ENCODE measurements at regions not wholly inside any gene's neighbourhood (a gene's known extent, or its start where the extent isn't known, plus 50 kb on each side); places are given as distances from the start of the nearest gene placed in this dataset.

GRCh38 chr1:209224886-209225285 is 358.6 kb upstream of the CAMK1G start:
- DNase-seq (ENCODE audit: low spot score in 2 of 2): no peak
- no peak for TF ChIP-seq CTCF (IDR thresholded peaks at IDR 0.05)
- no peak overlapping the region for H3K27ac ChIP-seq
- H3K9me3 ChIP-seq: no peaks in the 10 kb centered on the region
- no peaks in the 10 kb centered on the region for H3K36me3 ChIP-seq
- no peaks in the 10 kb centered on the region for H3K27me3 ChIP-seq
- no peaks in the 10 kb centered on the region for H3K4me1 ChIP-seq
- intact Hi-C loops (cut with DNase I): no loop called here
- no peak overlapping the region for H3K4me3 ChIP-seq

- DNase-seq (ENCODE audit: low spot score in 2 of 2): no peak
- Histone ChIP-seq H3K4me1 (no peaks in the 10 kb centered on the region), H3K27ac (no peak overlapping the region)
These were observed 356.3 kb upstream of the CAMK1G start for GRCh38 chr1:209227171-209227570.

GRCh38 chr1:209227941-209228340 is 355.6 kb upstream of the CAMK1G start:
- intact Hi-C loops (cut with DNase I): no loop called here
- H3K27ac ChIP-seq: no peak overlapping the region
- H3K36me3 ChIP-seq: no peaks in the 10 kb centered on the region
- no peaks in the 10 kb centered on the region for H3K4me1 ChIP-seq
- no peak for DNase-seq (ENCODE audit: low spot score in 2 of 2)
- H3K4me3 ChIP-seq: no peak overlapping the region
- no peaks in the 10 kb centered on the region for H3K27me3 ChIP-seq
- H3K9me3 ChIP-seq: peaks cover 0 to 5% of the 10 kb centered on the region in 2 donors
- TF ChIP-seq CTCF (IDR thresholded peaks at IDR 0.05): no peak

More at GRCh38 chr1:209227171-209227570, 356.3 kb upstream of the CAMK1G start:
- intact Hi-C loops (cut with DNase I): no loop called here
- Histone ChIP-seq H3K4me3 (no peak overlapping the region), H3K9me3 (peaks cover 0 to 5% of the 10 kb centered on the region in 2 donors), H3K36me3 (no peaks in the 10 kb centered on the region), H3K27me3 (no peaks in the 10 kb centered on the region)
- no peak for TF ChIP-seq CTCF (IDR thresholded peaks at IDR 0.05)

- intact Hi-C loops (cut with DNase I): no loop called here
These were observed 353.9 kb upstream of the CAMK1G start for GRCh38 chr1:209229494-209230061.

GRCh38 chr1:209230314-209230713 is 353.2 kb upstream of the CAMK1G start:
- Histone ChIP-seq H3K27ac (no peak overlapping the region), H3K36me3 (no peaks in the 10 kb centered on the region), H3K27me3 (no peaks in the 10 kb centered on the region), H3K4me3 (no peak overlapping the region), H3K9me3 (peaks cover 0 to 5% of the 10 kb centered on the region in 2 donors), H3K4me1 (no peaks in the 10 kb centered on the region)
- intact Hi-C loops (cut with DNase I): no loop called here
- no peak for DNase-seq (ENCODE audit: low spot score in 2 of 2)
- TF ChIP-seq CTCF (IDR thresholded peaks at IDR 0.05): no peak

More at GRCh38 chr1:209229494-209230061, 353.9 kb upstream of the CAMK1G start:
- Histone ChIP-seq H3K36me3 (no peaks in the 10 kb centered on the region), H3K27me3 (no peaks in the 10 kb centered on the region), H3K4me3 (no peak overlapping the region), H3K9me3 (peaks cover 0 to 5% of the 10 kb centered on the region in 2 donors), H3K4me1 (no peaks in the 10 kb centered on the region), H3K27ac (no peak overlapping the region)
- DNase-seq (ENCODE audit: low spot score in 2 of 2): no peak
- TF ChIP-seq CTCF (IDR thresholded peaks at IDR 0.05): no peak

Measured in ascending aorta (tissue), 2 donors.